ENCODE measurements at regions not wholly inside any gene's neighbourhood (a gene's known extent, or its start where the extent isn't known, plus 50 kb on each side); places are given as distances from the start of the nearest gene placed in this dataset.

DNA sequence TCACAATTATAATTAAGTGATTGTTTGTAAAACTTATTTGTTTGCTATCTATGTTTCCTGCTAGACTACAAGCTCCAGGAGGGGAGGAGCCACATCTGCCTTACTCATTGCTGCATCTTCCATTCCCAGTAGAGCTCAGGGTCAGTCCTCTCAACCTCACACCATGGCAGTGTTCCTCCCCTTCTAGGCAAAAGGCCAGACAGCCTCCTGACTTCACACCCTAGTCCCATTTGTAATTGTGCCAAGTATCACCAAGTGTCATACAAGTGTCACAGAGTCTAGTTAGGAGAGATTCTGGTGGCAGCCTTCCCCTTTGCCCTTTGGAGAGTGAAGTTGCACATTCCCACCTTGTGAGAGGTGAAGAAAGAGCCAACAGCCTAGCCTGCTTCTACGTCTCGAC lies 490.4 kb downstream of the INSC start:
- no peak for DNase-seq (ENCODE audit: insufficient read length, low spot score)
- no peak for FAIRE-seq
- TF ChIP-seq, protein P1, sequence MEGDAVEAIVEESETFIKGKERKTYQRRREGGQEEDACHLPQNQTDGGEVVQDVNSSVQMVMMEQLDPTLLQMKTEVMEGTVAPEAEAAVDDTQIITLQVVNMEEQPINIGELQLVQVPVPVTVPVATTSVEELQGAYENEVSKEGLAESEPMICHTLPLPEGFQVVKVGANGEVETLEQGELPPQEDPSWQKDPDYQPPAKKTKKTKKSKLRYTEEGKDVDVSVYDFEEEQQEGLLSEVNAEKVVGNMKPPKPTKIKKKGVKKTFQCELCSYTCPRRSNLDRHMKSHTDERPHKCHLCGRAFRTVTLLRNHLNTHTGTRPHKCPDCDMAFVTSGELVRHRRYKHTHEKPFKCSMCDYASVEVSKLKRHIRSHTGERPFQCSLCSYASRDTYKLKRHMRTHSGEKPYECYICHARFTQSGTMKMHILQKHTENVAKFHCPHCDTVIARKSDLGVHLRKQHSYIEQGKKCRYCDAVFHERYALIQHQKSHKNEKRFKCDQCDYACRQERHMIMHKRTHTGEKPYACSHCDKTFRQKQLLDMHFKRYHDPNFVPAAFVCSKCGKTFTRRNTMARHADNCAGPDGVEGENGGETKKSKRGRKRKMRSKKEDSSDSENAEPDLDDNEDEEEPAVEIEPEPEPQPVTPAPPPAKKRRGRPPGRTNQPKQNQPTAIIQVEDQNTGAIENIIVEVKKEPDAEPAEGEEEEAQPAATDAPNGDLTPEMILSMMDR (IDR thresholded peaks at IDR 0.05; ENCODE audit: insufficient read depth, missing control alignments), result no peak

DNA sequence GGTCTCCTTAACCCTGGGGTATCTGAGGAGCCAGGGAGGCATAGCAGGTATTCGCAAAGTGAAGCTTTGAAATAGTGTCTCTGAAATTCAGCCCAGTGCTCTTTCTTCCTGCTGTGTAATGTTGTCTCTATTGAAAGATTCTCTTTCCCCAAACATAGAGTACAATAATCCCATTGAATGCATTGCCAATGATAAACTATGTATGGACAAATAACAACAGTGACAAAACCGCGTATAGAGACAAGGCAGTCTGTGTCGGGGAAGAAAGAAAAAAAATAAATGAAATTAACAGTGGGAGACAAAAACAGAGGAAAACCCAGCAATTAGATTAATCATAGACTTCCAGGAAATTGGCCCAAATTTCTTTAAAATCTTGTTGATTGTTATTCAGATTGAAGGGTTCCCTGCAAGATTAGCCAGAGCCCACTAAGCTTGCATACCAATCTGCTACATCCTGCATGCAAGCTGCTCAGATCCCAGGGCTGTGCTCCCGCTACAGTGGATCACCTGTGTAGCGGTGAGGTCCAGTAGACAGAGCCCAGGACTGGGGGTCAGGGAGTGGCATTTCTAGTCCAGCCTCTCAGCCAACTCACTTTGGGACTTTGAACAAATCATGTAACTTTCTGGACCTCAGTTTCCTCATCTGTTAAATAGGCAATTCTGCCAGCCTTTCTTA lies 492.8 kb downstream of the INSC start:
- FAIRE-seq, result no peak
- TF ChIP-seq, protein P1 (IDR thresholded peaks at IDR 0.05; ENCODE audit: insufficient read depth, missing control alignments), result no peak
- DNase-seq (ENCODE audit: insufficient read length, low spot score), result no peak

DNA sequence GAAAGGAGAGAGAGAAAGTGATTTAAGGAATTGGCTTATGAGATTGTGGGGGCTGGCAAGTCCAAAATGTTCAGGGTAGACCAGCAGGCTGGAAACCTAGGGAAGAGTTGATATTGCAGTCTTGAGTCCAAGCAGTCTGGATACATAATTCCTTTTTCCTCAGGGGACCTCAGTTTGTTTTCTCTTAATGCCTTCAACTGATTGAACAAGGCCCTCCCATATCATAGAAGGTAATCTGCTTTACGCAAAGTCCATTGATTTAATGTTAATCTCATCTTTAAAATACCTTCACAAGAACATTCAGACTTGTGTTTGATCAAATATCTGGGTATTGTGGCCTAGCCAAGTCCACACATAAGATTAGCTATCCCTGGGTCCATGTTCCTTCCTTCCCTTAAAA lies 494.7 kb downstream of the INSC start:
- DNase-seq (ENCODE audit: insufficient read length, low spot score) (no peak), FAIRE-seq (no peak)
- TF ChIP-seq, protein P1 (IDR thresholded peaks at IDR 0.05; ENCODE audit: insufficient read depth, missing control alignments), result no peak

DNA sequence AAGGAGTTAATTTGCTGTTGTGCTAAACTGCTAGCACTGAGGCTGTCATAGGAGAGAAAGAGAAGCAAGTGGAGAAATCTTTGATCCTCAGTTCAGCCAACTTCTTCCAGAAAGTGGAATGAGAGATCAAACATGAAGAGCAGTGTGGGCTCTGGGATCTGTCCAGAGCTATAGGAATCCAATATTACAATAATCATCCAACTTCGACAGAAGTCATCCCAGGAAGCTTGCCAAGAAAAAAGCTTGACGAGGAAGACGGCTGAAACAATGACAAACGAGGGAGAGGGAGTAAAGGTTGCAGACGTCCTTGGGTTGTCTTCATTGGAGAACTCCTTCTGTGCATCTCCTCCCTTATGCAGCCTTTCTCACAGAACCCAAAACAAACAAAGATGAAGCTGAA lies 496.2 kb downstream of the INSC start:
- TF ChIP-seq, protein P1 (IDR thresholded peaks at IDR 0.05; ENCODE audit: insufficient read depth, missing control alignments), result no peak
- DNase-seq (ENCODE audit: insufficient read length, low spot score), result no peak
- FAIRE-seq, result no peak

DNA sequence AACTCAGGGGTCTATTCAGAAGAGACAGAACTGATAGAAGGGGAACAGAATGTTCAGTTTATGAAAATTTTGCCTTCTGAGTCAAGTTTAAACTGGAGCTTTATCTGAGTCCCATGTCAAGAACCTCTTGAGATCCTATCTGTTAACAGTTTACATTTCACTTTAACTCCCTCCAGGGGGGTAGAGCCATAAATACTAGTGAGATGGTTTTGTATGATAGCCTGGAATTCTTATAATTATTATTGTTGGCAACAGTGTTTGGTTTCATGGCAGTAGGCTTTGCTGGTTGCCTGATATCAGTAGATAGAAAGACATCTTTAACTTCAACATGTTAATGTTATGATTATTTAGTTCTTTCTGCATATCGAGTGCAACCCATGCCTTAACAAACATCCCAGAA lies 498.5 kb downstream of the INSC start:
- TF ChIP-seq, protein P1 (IDR thresholded peaks at IDR 0.05; ENCODE audit: insufficient read depth, missing control alignments), result no peak
- DNase-seq (ENCODE audit: insufficient read length, low spot score), result no peak
- FAIRE-seq, result no peak

DNA sequence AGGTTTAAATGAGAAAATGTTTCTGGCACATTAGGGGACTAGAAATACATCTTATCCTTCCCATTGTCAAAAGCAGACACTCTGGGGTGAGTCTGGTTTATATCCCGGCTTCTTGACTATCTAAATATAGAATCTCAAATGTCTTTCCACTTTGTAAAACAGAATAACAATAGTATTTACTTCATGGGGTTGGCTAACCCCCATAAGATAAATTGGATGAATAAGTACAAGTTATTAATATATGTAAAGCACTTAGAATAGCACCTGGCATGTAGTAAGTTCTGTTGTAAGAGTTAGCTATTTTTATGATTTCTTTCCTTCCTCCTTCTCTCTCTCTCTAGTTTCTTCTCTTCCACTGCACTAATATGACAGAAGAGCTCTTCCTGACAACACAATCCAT lies 499.1 kb downstream of the INSC start:
- TF ChIP-seq, protein P1 (IDR thresholded peaks at IDR 0.05; ENCODE audit: insufficient read depth, missing control alignments), result no peak
- no peak for FAIRE-seq
- DNase-seq (ENCODE audit: insufficient read length, low spot score), result no peak

DNA sequence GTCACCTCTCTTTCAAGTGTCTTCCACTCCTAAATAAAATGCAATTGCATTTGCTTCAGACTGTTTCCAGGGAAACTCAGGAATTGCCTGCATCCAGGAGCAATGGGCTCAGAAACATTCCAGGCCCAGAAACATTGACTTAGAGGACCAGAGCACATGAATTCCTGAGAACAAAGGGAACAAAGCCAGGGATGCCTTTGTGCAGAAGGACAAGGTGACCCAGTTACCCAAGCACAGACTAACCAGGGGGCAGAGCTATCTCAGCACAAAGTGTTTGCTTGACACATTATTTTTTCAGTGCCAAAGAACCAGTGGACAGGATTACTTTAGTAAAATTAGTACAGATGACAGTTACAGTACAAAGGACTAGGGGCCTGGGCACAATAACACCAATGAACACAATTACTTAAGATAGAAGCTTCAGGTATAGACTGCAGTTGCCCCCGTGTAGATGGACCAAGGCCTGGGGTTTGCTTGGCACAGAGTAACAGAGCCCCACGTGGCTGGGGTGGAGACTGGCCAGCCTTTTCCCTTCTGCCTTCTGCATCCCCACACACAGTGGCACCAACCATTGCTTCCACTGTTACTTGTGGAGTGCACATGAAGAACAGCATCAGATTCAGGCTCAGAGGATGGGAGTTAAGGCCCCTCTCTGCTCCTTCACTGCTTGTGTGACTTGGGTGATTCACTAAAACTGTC lies 500.8 kb downstream of the INSC start:
- FAIRE-seq (no peak), DNase-seq (ENCODE audit: insufficient read length, low spot score) (no peak)
- TF ChIP-seq, protein P1 (IDR thresholded peaks at IDR 0.05; ENCODE audit: insufficient read depth, missing control alignments), result no peak
